DOHH2 (cell line): ENCODE measurements at regions not wholly inside any gene's neighbourhood (a gene's known extent, or its start where the extent isn't known, plus 50 kb on each side); places are given as distances from the start of the nearest gene placed in this dataset.

Source experiments
- H3F3A ChIP-seq: fragments of 200-600 bp; sonication (generic), shearing (Covaris generic); 2 replicates; pipeline ENCODE4 v1.6.0; 2016; ENCODE audit warnings: antibody characterized with exemption, mild to moderate bottlenecking; ENCODE audit not compliant: control insufficient read depth, insufficient read depth
- H3K27ac ChIP-seq: fragments of 200-600 bp; sonication (generic); 2 replicates; pipeline ENCODE4 v1.5.1; 2014; ENCODE audit warnings: low read depth, mild to moderate bottlenecking, low read length, moderate library complexity
- H3K27me3 ChIP-seq: fragments of 200-600 bp; sonication (generic); 2 replicates; pipeline ENCODE4 v1.6.1; 2014; ENCODE audit warnings: mild to moderate bottlenecking, low read length, mixed read lengths; ENCODE audit not compliant: control insufficient read depth
- H3K36me3 ChIP-seq: fragments of 200-600 bp; sonication (generic); 2 replicates; pipeline ENCODE4 v1.6.1; 2014; ENCODE audit warnings: mild to moderate bottlenecking, low read length, moderate library complexity, mixed read lengths; ENCODE audit not compliant: control insufficient read depth
- H3K4me1 ChIP-seq: fragments of 200-600 bp; sonication (generic); 2 replicates; pipeline ENCODE4 v1.6.1; 2014; ENCODE audit warnings: mild to moderate bottlenecking, low read length, mixed read lengths; ENCODE audit not compliant: control insufficient read depth
- H3K4me2 ChIP-seq: fragments of 200-600 bp; sonication (generic); 2 replicates; pipeline ENCODE4 v1.6.0; 2014; ENCODE audit warnings: mild to moderate bottlenecking, low read length, moderate library complexity
- H3K4me3 ChIP-seq: fragments of 200-600 bp; sonication (generic); 2 replicates; pipeline ENCODE4 v1.5.1; 2014; ENCODE audit warnings: mild to moderate bottlenecking, low read length, mixed read lengths
- H3K79me2 ChIP-seq: fragments of 200-600 bp; sonication (generic); 2 replicates; pipeline ENCODE4 v1.6.1; 2014; ENCODE audit warnings: mild to moderate bottlenecking, low read length, mixed read lengths; ENCODE audit not compliant: control insufficient read depth
- H3K9me2 ChIP-seq: fragments of 200-600 bp; sonication (generic); replicated peaks from 2 replicates; pipeline ENCODE4 v1.6.1; 2014; ENCODE audit warnings: mild to moderate bottlenecking, low read length, mixed read lengths; ENCODE audit not compliant: control insufficient read depth
- H3K9me3 ChIP-seq: fragments of 200-600 bp; sonication (generic); 2 replicates; pipeline ENCODE4 v1.6.1; 2014; ENCODE audit warnings: antibody characterized with exemption, low read length, mixed read lengths; ENCODE audit not compliant: control insufficient read depth, insufficient read depth
- H4K20me1 ChIP-seq: fragments of 200-600 bp; sonication (generic); 2 replicates; pipeline ENCODE4 v1.6.0; 2014; ENCODE audit warnings: low read depth, mild to moderate bottlenecking, antibody characterized with exemption, low read length, moderate library complexity; ENCODE audit not compliant: control insufficient read depth, insufficient read depth
- CTCF ChIP-seq: fragments of 200-600 bp; sonication (generic); IDR thresholded peaks from one replicate; pipeline ENCODE4 v1.5.1; 2014; ENCODE audit warnings: antibody characterized with exemption, mild to moderate bottlenecking, low read depth, low read length; ENCODE audit not compliant: poor library complexity, severe bottlenecking
- EZH2phosphoT487 ChIP-seq: fragments of 200-600 bp; sonication (generic); IDR thresholded peaks from 2 replicates; pipeline ENCODE4 v1.6.1; 2017; ENCODE audit warnings: borderline replicate concordance, mild to moderate bottlenecking, antibody characterized with exemption, low read length, moderate library complexity, mixed read lengths

- Histone ChIP-seq H3K27ac (no peak overlapping the region), H3K4me1 (no peaks in the 10 kb centered on the region), H3K9me2 (no peaks in the 10 kb centered on the region), H3K36me3 (no peaks in the 10 kb centered on the region), H3K4me3 (no peak overlapping the region), H4K20me1 (no peaks in the 10 kb centered on the region), H3K79me2 (no peaks in the 10 kb centered on the region), H3F3A (no peaks in the 10 kb centered on the region), H3K4me2 (no peak overlapping the region), H3K9me3 (no peaks in the 10 kb centered on the region), H3K27me3 (peaks cover 5% of the 10 kb centered on the region)
- TF ChIP-seq EZH2phosphoT487 (no peak), CTCF (no peak)
Measured at GRCh38 chr4:38232741-38233140, 272.5 kb downstream of the PTTG2 start.

- H3F3A ChIP-seq, result no peaks in the 10 kb centered on the region
- H3K79me2 ChIP-seq, result no peaks in the 10 kb centered on the region
- H3K27ac ChIP-seq, result no peak overlapping the region
- no peaks in the 10 kb centered on the region for H3K9me2 ChIP-seq
- no peak overlapping the region for H3K4me2 ChIP-seq
- H3K4me1 ChIP-seq, result no peaks in the 10 kb centered on the region
- no peaks in the 10 kb centered on the region for H3K9me3 ChIP-seq
- peaks cover 5% of the 10 kb centered on the region for H3K27me3 ChIP-seq
- H3K4me3 ChIP-seq, result no peak overlapping the region
- TF ChIP-seq EZH2phosphoT487, result no peak
- H4K20me1 ChIP-seq, result no peaks in the 10 kb centered on the region
- H3K36me3 ChIP-seq, result no peaks in the 10 kb centered on the region
Measured at GRCh38 chr4:38233727-38234480, 273.7 kb downstream of the PTTG2 start.

- no peak overlapping the region for H3K4me2 ChIP-seq
- H3K9me3 ChIP-seq, result no peaks in the 10 kb centered on the region
- H3K4me1 ChIP-seq, result no peaks in the 10 kb centered on the region
- no peaks in the 10 kb centered on the region for H3K9me2 ChIP-seq
- no peaks in the 10 kb centered on the region for H4K20me1 ChIP-seq
- H3K79me2 ChIP-seq, result no peaks in the 10 kb centered on the region
- no peaks in the 10 kb centered on the region for H3K36me3 ChIP-seq
- H3K4me3 ChIP-seq, result no peak overlapping the region
- no peaks in the 10 kb centered on the region for H3K27me3 ChIP-seq
- TF ChIP-seq CTCF (no peak), EZH2phosphoT487 (no peak)
- no peaks in the 10 kb centered on the region for H3F3A ChIP-seq
- H3K27ac ChIP-seq, result no peak overlapping the region
Measured at GRCh38 chr4:38235354-38235753, 275.2 kb downstream of the PTTG2 start.

GRCh38 chr4:38236003-38236402 is 275.8 kb downstream of the PTTG2 start:
- no peak overlapping the region for H3K27ac ChIP-seq
- H3K79me2 ChIP-seq, result no peaks in the 10 kb centered on the region
- no peak overlapping the region for H3K4me3 ChIP-seq
- no peaks in the 10 kb centered on the region for H3F3A ChIP-seq
- H3K36me3 ChIP-seq, result no peaks in the 10 kb centered on the region
- TF ChIP-seq CTCF, result no peak
- no peak for TF ChIP-seq EZH2phosphoT487
- H3K4me2 ChIP-seq, result no peak overlapping the region
- no peaks in the 10 kb centered on the region for H3K9me3 ChIP-seq
- H4K20me1 ChIP-seq, result no peaks in the 10 kb centered on the region
- H3K4me1 ChIP-seq, result no peaks in the 10 kb centered on the region
- no peaks in the 10 kb centered on the region for H3K27me3 ChIP-seq
- no peaks in the 10 kb centered on the region for H3K9me2 ChIP-seq
